Liver (tissue), 3 donors: ENCODE measurements at regions not wholly inside any gene's neighbourhood (a gene's known extent, or its start where the extent isn't known, plus 50 kb on each side); places are given as distances from the start of the nearest gene placed in this dataset.
"Not testable (repeated sequence)": the region's sequence is repeated elsewhere in the genome, so short reads cannot be mapped to it uniquely, and the experiment has no call there.

Source experiments
- CTCF ChIP-seq: fragments of 150-350 bp; IDR thresholded peaks from 2 replicates; pipeline ENCODE4 v1.5.1; 2017; ENCODE audit warnings: improper control_type of control experiment, low read depth, low read length; ENCODE audit not compliant: missing input control
- EGR1 ChIP-seq, 2 donors: IDR thresholded peaks; 2 replicates each; pipeline ENCODE4 v1.6.1; 2016 to 2018; ENCODE audit warnings: antibody characterized with exemption in 2 of 2, low read depth in 2 of 2
- FOXA1 ChIP-seq: IDR thresholded peaks from 2 replicates; pipeline ENCODE4 v1.6.1; 2016; ENCODE audit warnings: antibody characterized with exemption
- GABPA ChIP-seq, 2 donors: IDR thresholded peaks in 1 of 2; conservative IDR thresholded peaks in 1 of 2; 2 replicates each; pipeline ENCODE4 v1.6.1; 2016; ENCODE audit warnings: antibody characterized with exemption in 2 of 2, mild to moderate bottlenecking in 1 of 2, moderate library complexity in 1 of 2
- JUND ChIP-seq, 2 donors: IDR thresholded peaks; 2 replicates each; pipeline ENCODE4 v1.6.1; 2016; ENCODE audit warnings: antibody characterized with exemption in 2 of 2
- MAX ChIP-seq: IDR thresholded peaks from 2 replicates; pipeline ENCODE4 v1.6.1; 2016; ENCODE audit warnings: antibody characterized with exemption
- REST ChIP-seq: IDR thresholded peaks from 2 replicates; pipeline ENCODE4 v1.6.1; 2016; ENCODE audit warnings: antibody characterized with exemption, mild to moderate bottlenecking
- RXRA ChIP-seq, 2 donors: IDR thresholded peaks; 2 replicates each; pipeline ENCODE4 v1.6.1; 2017 to 2018; ENCODE audit warnings: antibody characterized with exemption in 2 of 2, mild to moderate bottlenecking in 1 of 2
- SP1 ChIP-seq: IDR thresholded peaks from 2 replicates; pipeline ENCODE4 v1.6.1; 2018; ENCODE audit warnings: antibody characterized with exemption, mild to moderate bottlenecking
- TAF1 ChIP-seq: conservative IDR thresholded peaks from 2 replicates; pipeline ENCODE4 v1.6.1; 2016; ENCODE audit warnings: antibody characterized with exemption, mild to moderate bottlenecking
- donor health status: healthy.
- donor health status: healthy.

DNA sequence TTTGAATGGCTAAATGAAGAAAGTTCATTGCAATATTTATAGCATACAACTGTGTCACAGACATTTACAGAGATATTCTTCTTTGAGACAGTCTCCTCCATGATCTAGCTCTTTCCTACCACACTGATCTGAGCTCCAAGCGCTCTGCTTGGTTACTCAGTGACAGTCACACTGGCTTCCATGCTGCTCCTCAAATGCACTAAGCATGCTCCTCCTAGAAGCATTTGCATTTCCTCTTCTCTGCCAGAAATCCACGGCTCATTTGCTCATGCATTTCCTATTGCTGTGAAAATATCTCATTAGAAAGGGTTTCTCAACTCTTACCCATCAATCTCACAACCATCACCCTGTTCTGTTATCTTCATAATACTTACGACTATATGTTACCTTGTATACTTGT, 208.2 kb downstream of the UBE2NL start:
- not testable (repeated sequence) for TF ChIP-seq CTCF; REST; SP1; GABPA (IDR thresholded peaks at IDR 0.05 in 1 of 2, conservative IDR thresholded peaks at IDR 0.05 in 1 of 2); TAF1; EGR1 (IDR thresholded peaks at IDR 0.05; ENCODE audit: low read depth in 2 of 2); RXRA (IDR thresholded peaks at IDR 0.05); MAX; JUND (IDR thresholded peaks at IDR 0.05); FOXA1
